ENCODE measurements at regions not wholly inside any gene's neighbourhood (a gene's known extent, or its start where the extent isn't known, plus 50 kb on each side); places are given as distances from the start of the nearest gene placed in this dataset.

GRCh38 chr18:4549164-4549872, 94.2 kb upstream of the DLGAP1 start:
- peaks cover 9% of the 10 kb centered on the region for H3K9me3 ChIP-seq (ENCODE audit: control insufficient read depth, insufficient read depth, low read length)
- DNase-seq (ENCODE audit: low read depth, low spot score), result no peak
- CTCF ChIA-PET, result no interaction called here

GRCh38 chr18:4547126-4547525, 92.0 kb upstream of the DLGAP1 start:
- TF ChIP-seq CTCF (IDR thresholded peaks at IDR 0.05; ENCODE audit: low read depth, low read length), result no peak
- H3K9me3 ChIP-seq (ENCODE audit: control insufficient read depth, insufficient read depth, low read length), result peaks cover 6% of the 10 kb centered on the region
- no peak for DNase-seq (ENCODE audit: low read depth, low spot score)
- H3K4me3 ChIP-seq (ENCODE audit: low read depth, low read length), result no peak overlapping the region
- no peak overlapping the region for H3K27ac ChIP-seq (ENCODE audit: low read depth, low read length)
- POLR2A ChIA-PET, result no interaction called here
- CTCF ChIA-PET, result no interaction called here
- no peaks in the 10 kb centered on the region for H3K27me3 ChIP-seq (ENCODE audit: control insufficient read depth, insufficient read depth, low read length)

More at GRCh38 chr18:4549164-4549872, 94.2 kb upstream of the DLGAP1 start:
- H3K27ac ChIP-seq (ENCODE audit: low read depth, low read length), result no peak overlapping the region
- no peak overlapping the region for H3K4me3 ChIP-seq (ENCODE audit: low read depth, low read length)
- POLR2A ChIA-PET, result no interaction called here
- no peaks in the 10 kb centered on the region for H3K27me3 ChIP-seq (ENCODE audit: control insufficient read depth, insufficient read depth, low read length)
- no peak for TF ChIP-seq CTCF (IDR thresholded peaks at IDR 0.05; ENCODE audit: low read depth, low read length)

- Histone ChIP-seq H3K9me3 (ENCODE audit: control insufficient read depth, insufficient read depth, low read length) (peaks cover 3% of the 10 kb centered on the region), H3K27ac (ENCODE audit: low read depth, low read length) (no peak overlapping the region), H3K4me3 (ENCODE audit: low read depth, low read length) (no peak overlapping the region), H3K27me3 (ENCODE audit: control insufficient read depth, insufficient read depth, low read length) (no peaks in the 10 kb centered on the region)
- POLR2A ChIA-PET, result no interaction called here
- CTCF ChIA-PET, result no interaction called here
- DNase-seq (ENCODE audit: low read depth, low spot score), result no peak
- TF ChIP-seq CTCF (IDR thresholded peaks at IDR 0.05; ENCODE audit: low read depth, low read length), result no peak
These were observed 89.0 kb upstream of the DLGAP1 start for GRCh38 chr18:4544142-4544541.

GRCh38 chr18:4543711-4544110, 88.6 kb upstream of the DLGAP1 start:
- Histone ChIP-seq H3K27ac (ENCODE audit: low read depth, low read length) (no peak overlapping the region), H3K4me3 (ENCODE audit: low read depth, low read length) (no peak overlapping the region), H3K27me3 (ENCODE audit: control insufficient read depth, insufficient read depth, low read length) (no peaks in the 10 kb centered on the region), H3K9me3 (ENCODE audit: control insufficient read depth, insufficient read depth, low read length) (peaks cover 3% of the 10 kb centered on the region)
- CTCF ChIA-PET, result no interaction called here
- no peak for DNase-seq (ENCODE audit: low read depth, low spot score)
- POLR2A ChIA-PET, result no interaction called here
- TF ChIP-seq CTCF (IDR thresholded peaks at IDR 0.05; ENCODE audit: low read depth, low read length), result no peak

GRCh38 chr18:4541588-4541987, 86.5 kb upstream of the DLGAP1 start:
- CTCF ChIA-PET, result no interaction called here
- TF ChIP-seq CTCF (IDR thresholded peaks at IDR 0.05; ENCODE audit: low read depth, low read length), result no peak
- Histone ChIP-seq H3K27me3 (ENCODE audit: control insufficient read depth, insufficient read depth, low read length) (no peaks in the 10 kb centered on the region), H3K9me3 (ENCODE audit: control insufficient read depth, insufficient read depth, low read length) (peaks cover 3% of the 10 kb centered on the region), H3K4me3 (ENCODE audit: low read depth, low read length) (no peak overlapping the region), H3K27ac (ENCODE audit: low read depth, low read length) (no peak overlapping the region)
- no peak for DNase-seq (ENCODE audit: low read depth, low spot score)
- POLR2A ChIA-PET, result no interaction called here
